HEK293T (cell line): ENCODE measurements at regions not wholly inside any gene's neighbourhood (a gene's known extent, or its start where the extent isn't known, plus 50 kb on each side); places are given as distances from the start of the nearest gene placed in this dataset.

Experiments used
- CTCF ChIA-PET: fragments of 350-600 bp; formaldehyde crosslinking; extraction: SDS; loops from one replicate; lab custom pipeline; 2021; ENCODE audit warnings: antibody characterized with exemption, inconsistent platforms; lab: Yijun Ruan, JAX
- POLR2A ChIA-PET: fragments of 350-600 bp; formaldehyde crosslinking; extraction: SDS; loops from one replicate; lab custom pipeline; 2020; ENCODE audit warnings: antibody characterized with exemption, inconsistent platforms; lab: Yijun Ruan, JAX
- DNase-seq: peaks from one replicate; pipeline ENCODE4 v3.0.0; 2012; ENCODE audit warnings: mixed read lengths; ENCODE audit errors: extremely low spot score
- ARNT ChIP-seq: fragments of 450-650 bp; IDR thresholded peaks from 2 replicates; pipeline ENCODE4 v1.6.1; 2017; ENCODE audit warnings: mild to moderate bottlenecking
- BHLHE40 ChIP-seq: fragments of 450-650 bp; IDR thresholded peaks from 2 replicates; pipeline ENCODE4 v1.6.1; 2016; ENCODE audit warnings: mild to moderate bottlenecking, moderate library complexity, borderline replicate concordance
- CTBP1 ChIP-seq: fragments of 450-650 bp; IDR thresholded peaks from 2 replicates; pipeline ENCODE4 v1.6.1; 2016; ENCODE audit warnings: borderline replicate concordance
- ELF4 ChIP-seq: fragments of 450-650 bp; IDR thresholded peaks from 2 replicates; pipeline ENCODE4 v1.6.1; 2017; ENCODE audit warnings: antibody characterized with exemption
- FOXA1 ChIP-seq: fragments of 450-650 bp; IDR thresholded peaks from 2 replicates; pipeline ENCODE4 v1.6.1; 2016; ENCODE audit warnings: mild to moderate bottlenecking
- FOXK2 ChIP-seq: fragments of 450-650 bp; IDR thresholded peaks from 2 replicates; pipeline ENCODE4 v1.6.1; 2016; ENCODE audit warnings: mild to moderate bottlenecking
- FOXM1 ChIP-seq: fragments of 450-650 bp; IDR thresholded peaks from 2 replicates; pipeline ENCODE4 v1.6.1; 2017; ENCODE audit warnings: mild to moderate bottlenecking, borderline replicate concordance
- HDGF ChIP-seq: fragments of 450-650 bp; IDR thresholded peaks from 2 replicates; pipeline ENCODE4 v1.6.1; 2017; ENCODE audit warnings: antibody characterized with exemption, borderline replicate concordance
- L3MBTL2 ChIP-seq: fragments of 450-650 bp; conservative IDR thresholded peaks from 2 replicates; pipeline ENCODE4 v1.6.1; 2016; ENCODE audit warnings: mild to moderate bottlenecking
- LEF1 ChIP-seq: fragments of 450-650 bp; IDR thresholded peaks from 2 replicates; pipeline ENCODE4 v1.6.1; 2017; ENCODE audit warnings: mild to moderate bottlenecking, borderline replicate concordance
- NFRKB ChIP-seq: fragments of 450-650 bp; IDR thresholded peaks from 2 replicates; pipeline ENCODE4 v1.6.1; 2016; ENCODE audit warnings: mild to moderate bottlenecking, moderate library complexity
- PKNOX1 ChIP-seq: fragments of 450-650 bp; IDR thresholded peaks from 2 replicates; pipeline ENCODE4 v1.6.1; 2016
- SP1 ChIP-seq: fragments of 450-650 bp; IDR thresholded peaks from 2 replicates; pipeline ENCODE4 v1.6.1; 2017
- SUZ12 ChIP-seq: fragments of 450-650 bp; IDR thresholded peaks from 2 replicates; pipeline ENCODE4 v1.6.1; 2016; ENCODE audit warnings: mild to moderate bottlenecking
- TARDBP ChIP-seq: fragments of 450-650 bp; IDR thresholded peaks from 2 replicates; pipeline ENCODE4 v1.6.1; 2016
- ZNF384 ChIP-seq: fragments of 450-650 bp; IDR thresholded peaks from 2 replicates; pipeline ENCODE4 v1.6.1; 2016

- TF ChIP-seq SUZ12 = no peak
- TF ChIP-seq FOXM1 = no peak
- no peak for TF ChIP-seq ELF4
- TF ChIP-seq HDGF = no peak
- TF ChIP-seq FOXA1 = no peak
- TF ChIP-seq ZNF384 = no peak
- TF ChIP-seq CTBP1 = no peak
- no peak for TF ChIP-seq LEF1
- TF ChIP-seq FOXK2 = no peak
- TF ChIP-seq PKNOX1 = no peak
- no peak for TF ChIP-seq TARDBP
- TF ChIP-seq BHLHE40 = no peak
- no peak for TF ChIP-seq ARNT
- TF ChIP-seq SP1 = no peak
- TF ChIP-seq NFRKB = no peak
- no peak for TF ChIP-seq L3MBTL2
- ChIA-PET POLR2A (no interaction called here), CTCF (no interaction called here)
- DNase-seq = no peak
These were observed 317.0 kb upstream of the TMTC1 start for GRCh38 chr12:30100741-30101140.

GRCh38 chr12:30098677-30099076, 314.9 kb upstream of the TMTC1 start:
- CTCF ChIA-PET = no interaction called here
- POLR2A ChIA-PET = no interaction called here
- no peak for DNase-seq
- TF ChIP-seq FOXK2 (no peak), ELF4 (no peak), SP1 (no peak), BHLHE40 (no peak), CTBP1 (no peak), HDGF (no peak), TARDBP (no peak), PKNOX1 (no peak)

- ChIA-PET POLR2A (no interaction called here), CTCF (no interaction called here)
- DNase-seq = no peak
- TF ChIP-seq L3MBTL2 (no peak), SP1 (no peak), HDGF (no peak), BHLHE40 (no peak), ELF4 (no peak), ZNF384 (no peak), NFRKB (no peak), SUZ12 (no peak), PKNOX1 (no peak)
These were observed 311.8 kb upstream of the TMTC1 start for GRCh38 chr12:30095511-30095910.

GRCh38 chr12:30092983-30093617, 309.4 kb upstream of the TMTC1 start:
- POLR2A ChIA-PET = no interaction called here
- no peak for TF ChIP-seq L3MBTL2
- no peak for TF ChIP-seq ELF4
- no peak for TF ChIP-seq HDGF
- TF ChIP-seq SP1 = no peak
- no peak for TF ChIP-seq SUZ12
- no peak for TF ChIP-seq FOXK2
- TF ChIP-seq TARDBP = no peak
- TF ChIP-seq ARNT = no peak
- no peak for TF ChIP-seq PKNOX1

GRCh38 chr12:30090258-30090657, 306.5 kb upstream of the TMTC1 start:
- POLR2A ChIA-PET = no interaction called here
- no peak for TF ChIP-seq SP1
- TF ChIP-seq ZNF384 = no peak
- TF ChIP-seq CTBP1 = no peak
- TF ChIP-seq FOXM1 = no peak
- no peak for TF ChIP-seq SUZ12
- DNase-seq = no peak
- CTCF ChIA-PET = interaction anchor here (0.6 kb wide), 1 partner anchor 293 kb away, joined by 9 read pairs; no protein-coding TSS in a partner anchor

More at GRCh38 chr12:30092983-30093617, 309.4 kb upstream of the TMTC1 start:
- CTCF ChIA-PET = interaction anchor here (0.7 kb wide), 1 partner anchor 592 kb away, joined by 6 read pairs; no protein-coding TSS in a partner anchor
- no peak for DNase-seq

GRCh38 chr12:30088259-30088995, 304.7 kb upstream of the TMTC1 start:
- no peak for DNase-seq
- ChIA-PET CTCF (no interaction called here), POLR2A (no interaction called here)
- TF ChIP-seq NFRKB (no peak), ARNT (no peak), PKNOX1 (no peak), FOXA1 (no peak), L3MBTL2 (no peak), HDGF (no peak), FOXK2 (no peak), SP1 (no peak), ELF4 (no peak), BHLHE40 (no peak), FOXM1 (no peak), TARDBP (no peak), LEF1 (no peak), CTBP1 (no peak), SUZ12 (no peak), ZNF384 (no peak)
